ENCODE measurements at regions not wholly inside any gene's neighbourhood (a gene's known extent, or its start where the extent isn't known, plus 50 kb on each side); places are given as distances from the start of the nearest gene placed in this dataset.

DNA sequence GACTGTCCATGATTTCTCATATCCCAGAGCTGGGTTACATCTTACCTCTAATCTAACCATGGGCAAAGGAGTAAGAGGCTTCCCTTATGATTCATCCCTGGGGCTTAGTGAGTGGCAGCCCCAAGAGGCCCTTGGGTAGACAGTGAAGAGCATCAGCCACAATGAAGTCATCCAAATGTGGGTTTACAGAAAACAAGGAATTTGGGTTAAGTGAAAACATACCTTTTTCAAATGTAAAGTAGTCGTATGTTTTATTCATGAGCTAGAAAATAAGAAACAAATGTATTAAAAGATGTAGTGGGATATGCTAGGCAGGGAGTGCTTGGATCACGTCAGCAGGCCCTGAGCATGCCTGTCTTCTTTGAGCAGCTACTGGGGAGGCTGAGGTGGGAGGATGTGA is 54.0 kb upstream of the ELK3 start (continued):
- TF ChIP-seq ZNF383 (CRISPR knock-in tag; IDR thresholded peaks at IDR 0.05; ENCODE audit: borderline replicate concordance) (no peak), NFIB (CRISPR knock-in tag; IDR thresholded peaks at IDR 0.05; ENCODE audit: borderline replicate concordance) (no peak), CREM (IDR thresholded peaks at IDR 0.05) (no peak), CREM (CRISPR knock-in tag; IDR thresholded peaks at IDR 0.05) (no peak), NCOR1 (IDR thresholded peaks at IDR 0.05; ENCODE audit: borderline replicate concordance, low read length) (no peak)

DNA sequence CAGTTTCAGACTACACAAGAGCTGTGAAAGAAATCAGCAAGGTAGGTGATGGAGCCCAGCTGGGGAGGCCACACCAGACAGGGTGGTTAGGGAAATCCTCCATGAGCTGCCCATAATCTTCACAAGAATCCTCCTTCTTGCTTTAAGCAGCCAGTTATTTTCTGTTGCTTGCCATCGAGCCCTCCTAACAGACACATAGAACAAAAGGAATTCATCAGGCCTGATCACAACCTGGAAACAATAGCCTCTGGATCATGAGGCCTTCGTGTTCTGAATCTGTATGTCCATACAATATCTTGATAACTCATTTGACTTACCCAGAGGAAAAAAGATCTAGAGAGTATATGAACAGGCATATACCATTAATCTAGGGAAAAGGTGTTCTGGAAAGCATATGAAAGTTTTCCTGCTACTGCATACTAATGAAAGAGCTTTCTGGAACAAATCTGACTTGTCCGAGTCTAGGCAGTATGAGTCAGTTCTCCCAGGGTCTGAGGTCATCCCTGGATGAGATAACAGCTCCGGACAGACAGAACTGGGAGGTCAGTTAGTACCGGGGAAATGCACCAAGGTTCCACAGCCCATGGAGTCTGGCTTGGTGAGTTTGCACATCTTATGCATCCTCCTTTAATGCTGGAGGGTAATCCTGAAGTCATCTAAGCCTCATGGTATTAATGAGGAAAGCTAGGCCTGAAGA is 52.8 kb upstream of the ELK3 start:
- peak; percentile 13 for DNase-seq (ENCODE audit: low spot score)
- peak; percentile 65; the same call in 2 of the 3 replicates for ATAC-seq
- Histone ChIP-seq H3K79me2 (ENCODE audit: insufficient read depth, low read length) (no peaks in the 10 kb centered on the region), H4K20me1 (ENCODE audit: insufficient read depth, low read length) (no peaks in the 10 kb centered on the region), H3K27ac (ENCODE audit: extremely low read length, insufficient read depth, low read length) (no peak overlapping the region), H3K27me3 (ENCODE audit: control insufficient read depth in 1 of 2, insufficient read depth in 2 of 2, low read length in 2 of 2) (no peaks in the 10 kb centered on the region; a peak in 1 of 5 replicates), H3K36me3 (replicated peaks in 1 of 2; ENCODE audit: control insufficient read depth in 1 of 2, insufficient read depth in 2 of 2, low read length in 2 of 2) (no peaks in the 10 kb centered on the region), H3K4me1 (ENCODE audit: insufficient read depth, low read length) (no peaks in the 10 kb centered on the region), H3K9ac (ENCODE audit: insufficient read depth, low read depth, low read length) (no peak overlapping the region), H3K4me3 (replicated peaks in 1 of 3; ENCODE audit: insufficient read depth in 1 of 3, low read depth in 2 of 3, low read length in 3 of 3) (no peak overlapping the region), H3K9me3 (ENCODE audit: low read length) (no peaks in the 10 kb centered on the region), H2AFZ (ENCODE audit: low read length) (no peak overlapping the region), H3K4me2 (ENCODE audit: low read depth, low read length) (no peak overlapping the region)
- 11% methylated on average over 5 of the region's 5 CpGs for WGBS (ENCODE audit: low lambda C conversion rate)
- TF ChIP-seq, protein P1, sequence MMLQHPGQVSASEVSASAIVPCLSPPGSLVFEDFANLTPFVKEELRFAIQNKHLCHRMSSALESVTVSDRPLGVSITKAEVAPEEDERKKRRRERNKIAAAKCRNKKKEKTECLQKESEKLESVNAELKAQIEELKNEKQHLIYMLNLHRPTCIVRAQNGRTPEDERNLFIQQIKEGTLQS (CRISPR knock-in tag; IDR thresholded peaks at IDR 0.05): 0 out of 2 replicates have a peak, but pooled peaks have one; percentile 29
- TF ChIP-seq FOSL2 (CRISPR knock-in tag; IDR thresholded peaks at IDR 0.05): peak; percentile 65
- no peak for TF ChIP-seq ISL2 (CRISPR knock-in tag; IDR thresholded peaks at IDR 0.05)
- ChIA-PET CTCF (ENCODE audit: low intra/inter-chr PET ratio, low total read pairs) (no interaction called here), POLR2A (no interaction called here)
- intact Hi-C loops (cut with micrococcal nuclease; ENCODE audit: unreplicated experiment) (no loop called here), in situ Hi-C loops (cut with HindIII; ENCODE audit: extremely low pct_ligation_motif_present, low pct_unique_long_range_greater_than_20kb) (no loop called here)
- no peak for FAIRE-seq
- BruUV-seq (replicated peaks): no TSS peak

Measured in HepG2 (cell line).